ENCODE measurements at regions not wholly inside any gene's neighbourhood (a gene's known extent, or its start where the extent isn't known, plus 50 kb on each side); places are given as distances from the start of the nearest gene placed in this dataset.

- TF ChIP-seq SMARCA5 (IDR thresholded peaks at IDR 0.05) = no peak
- no peak for TF ChIP-seq SMC3 (IDR thresholded peaks at IDR 0.05; ENCODE audit: borderline replicate concordance, low read length)
- TF ChIP-seq CTCF (IDR thresholded peaks at IDR 0.05 in 2 of 3, conservative IDR thresholded peaks at IDR 0.05 in 1 of 3; ENCODE audit: control insufficient read depth in 2 of 3, extremely low read depth in 1 of 3, insufficient read depth in 1 of 3, low read depth in 3 of 3, low read length in 3 of 3) = no peak
- no peak for TF ChIP-seq ZSCAN29 (IDR thresholded peaks at IDR 0.05)
These were observed 168.5 kb downstream of the FAT4 start (continued) for GRCh38 chr4:125483278-125483677.

GRCh38 chr4:125484912-125485311 lies 170.2 kb downstream of the FAT4 start:
- in situ Hi-C loops (cut with MboI) = no loop called here
- ATAC-seq (no peak), FAIRE-seq (no peak), DNase-seq (ENCODE audit: low read depth, low spot score) (no peak)
- RAD21 ChIA-PET (ENCODE audit: unreplicated experiment) = no interaction called here
- Histone ChIP-seq H3K27ac (ENCODE audit: control insufficient read depth, insufficient read depth) (no peak overlapping the region), H3K27me3 (replicated peaks in 1 of 2; ENCODE audit: control insufficient read depth in 2 of 2, insufficient read depth in 2 of 2, low read length in 1 of 2) (no peaks in the 10 kb centered on the region), H3K9me3 (replicated peaks; ENCODE audit: control insufficient read depth, insufficient read depth, low read length) (no peaks in the 10 kb centered on the region), H3K36me3 (ENCODE audit: control insufficient read depth in 2 of 2, insufficient read depth in 2 of 2, low read length in 1 of 2) (no peaks in the 10 kb centered on the region), H3K9ac (ENCODE audit: control insufficient read depth, insufficient read depth, low read length) (no peak overlapping the region), H3K4me3 (no peak overlapping the region), H4K20me1 (ENCODE audit: control insufficient read depth, insufficient read depth) (no peaks in the 10 kb centered on the region), H3K4me2 (ENCODE audit: control insufficient read depth, insufficient read depth) (no peak overlapping the region), H2AFZ (ENCODE audit: control insufficient read depth, low read depth, low read length) (no peak overlapping the region), H3K79me2 (ENCODE audit: control insufficient read depth, insufficient read depth, low read length) (no peaks in the 10 kb centered on the region), H3K4me1 (ENCODE audit: control insufficient read depth, insufficient read depth, low read length) (no peaks in the 10 kb centered on the region)
- no TSS peak for BruUV-seq (replicated peaks)
- POLR2A ChIA-PET = no interaction called here
- 26% methylated on average over 3 of the region's 3 CpGs for WGBS (ENCODE audit: insufficient coverage, insufficient replicate concordance, low lambda C conversion rate, missing lambda C conversion rate)
- SMC1A ChIA-PET (ENCODE audit: uncharacterized antibody, unreplicated experiment) = no interaction called here
- CTCF ChIA-PET = no interaction called here
- intact Hi-C loops (cut with micrococcal nuclease; ENCODE audit: unreplicated experiment) = no loop called here
- TF ChIP-seq TAF1 (IDR thresholded peaks at IDR 0.05; ENCODE audit: borderline replicate concordance, low read depth, low read length) (no peak), ZNF687 (IDR thresholded peaks at IDR 0.05) (no peak), BMI1 (IDR thresholded peaks at IDR 0.05; ENCODE audit: borderline replicate concordance) (no peak), USF1 (IDR thresholded peaks at IDR 0.05; ENCODE audit: borderline replicate concordance, extremely low read length, insufficient read depth, low read depth, low read length) (no peak), IRF3 (IDR thresholded peaks at IDR 0.05) (no peak), BACH1 (IDR thresholded peaks at IDR 0.05; ENCODE audit: borderline replicate concordance) (no peak), ELK1 (IDR thresholded peaks at IDR 0.05; ENCODE audit: low read depth, low read length) (no peak), NFIC (IDR thresholded peaks at IDR 0.05; ENCODE audit: low read depth, low read length) (no peak), SMARCA5 (IDR thresholded peaks at IDR 0.05) (no peak), SMAD5 (IDR thresholded peaks at IDR 0.05; ENCODE audit: low read depth) (no peak), BCL11A (IDR thresholded peaks at IDR 0.05; ENCODE audit: low read depth, low read length) (no peak), EP300 (IDR thresholded peaks at IDR 0.05; ENCODE audit: borderline replicate concordance in 1 of 2, control insufficient read depth in 1 of 2, low read depth in 2 of 2, low read length in 2 of 2) (no peak)
